Stomach (tissue), 4 donors: ENCODE measurements at regions not wholly inside any gene's neighbourhood (a gene's known extent, or its start where the extent isn't known, plus 50 kb on each side); places are given as distances from the start of the nearest gene placed in this dataset.

Experiments
- EP300 ChIP-seq: sonication (generic); formaldehyde crosslinking; IDR thresholded peaks from one replicate; pipeline ENCODE4 v1.6.1; 2017; ENCODE audit warnings: antibody characterized with exemption
- POLR2A ChIP-seq, 4 donors: fragments of 450-650 bp; IDR thresholded peaks; one replicate each; pipeline ENCODE4 v1.6.1; 2016; ENCODE audit warnings: antibody characterized with exemption in 4 of 4, control low read depth in 2 of 4, mild to moderate bottlenecking in 1 of 4, moderate library complexity in 1 of 4
- POLR2AphosphoS5 ChIP-seq, 3 donors: sonication (generic); formaldehyde crosslinking; IDR thresholded peaks; one replicate each; pipeline ENCODE4 v1.6.1; 2016; ENCODE audit warnings: antibody characterized with exemption in 3 of 3
- TF ChIP-seq, protein P1 (sequence below), 7 experiments: fragments of 450-650 bp in 4 of 7; fragments of 200-600 bp in 3 of 7; sonication (generic) in 3 of 7; IDR thresholded peaks; one replicate each; pipeline ENCODE4 v1.5.1; 2016 to 2019; ENCODE audit warnings: antibody characterized with exemption in 7 of 7, control low read depth in 2 of 7, mild to moderate bottlenecking in 1 of 7

DNA sequence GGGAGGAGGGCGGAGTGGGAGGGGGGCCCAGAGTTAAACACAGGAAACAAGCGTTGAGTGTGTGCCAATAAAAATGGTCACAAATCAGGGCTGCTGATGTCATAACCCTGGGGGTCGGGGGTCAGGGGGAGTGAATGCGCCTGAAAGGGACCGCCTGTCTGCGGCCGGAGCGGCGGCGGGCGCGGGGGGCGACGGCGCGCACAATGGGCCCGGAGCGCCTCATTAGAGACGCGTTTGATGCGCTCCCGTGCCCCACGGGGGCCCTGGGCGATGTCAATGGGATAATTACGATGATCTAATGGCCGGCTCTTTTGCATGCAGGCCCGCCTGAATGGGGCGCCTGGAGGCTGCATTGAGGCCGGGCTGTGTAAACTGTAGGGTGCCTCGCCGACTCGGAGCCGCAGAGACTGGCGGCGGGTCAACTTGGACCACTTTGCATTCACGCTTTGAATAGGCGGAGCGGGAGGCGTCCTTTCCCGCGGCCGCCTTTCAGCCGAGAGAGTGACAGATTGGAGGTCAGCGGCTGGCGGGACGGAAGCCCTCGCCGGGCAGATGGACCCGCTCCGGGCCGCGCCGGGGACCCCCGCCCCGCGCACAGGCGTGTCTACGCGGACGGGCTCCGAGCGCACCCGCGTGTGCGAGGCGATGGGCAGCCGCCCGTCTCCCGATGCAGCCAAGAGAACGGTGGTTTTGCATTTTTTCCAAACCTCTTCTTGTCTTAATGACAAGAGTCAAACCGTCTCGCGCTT, 296.1 kb downstream of the TFAP2C start:
- TF ChIP-seq POLR2AphosphoS5 (IDR thresholded peaks at IDR 0.05) (no peak), EP300 (no peak), POLR2A (IDR thresholded peaks at IDR 0.05) (no peak)
- TF ChIP-seq, protein P1, sequence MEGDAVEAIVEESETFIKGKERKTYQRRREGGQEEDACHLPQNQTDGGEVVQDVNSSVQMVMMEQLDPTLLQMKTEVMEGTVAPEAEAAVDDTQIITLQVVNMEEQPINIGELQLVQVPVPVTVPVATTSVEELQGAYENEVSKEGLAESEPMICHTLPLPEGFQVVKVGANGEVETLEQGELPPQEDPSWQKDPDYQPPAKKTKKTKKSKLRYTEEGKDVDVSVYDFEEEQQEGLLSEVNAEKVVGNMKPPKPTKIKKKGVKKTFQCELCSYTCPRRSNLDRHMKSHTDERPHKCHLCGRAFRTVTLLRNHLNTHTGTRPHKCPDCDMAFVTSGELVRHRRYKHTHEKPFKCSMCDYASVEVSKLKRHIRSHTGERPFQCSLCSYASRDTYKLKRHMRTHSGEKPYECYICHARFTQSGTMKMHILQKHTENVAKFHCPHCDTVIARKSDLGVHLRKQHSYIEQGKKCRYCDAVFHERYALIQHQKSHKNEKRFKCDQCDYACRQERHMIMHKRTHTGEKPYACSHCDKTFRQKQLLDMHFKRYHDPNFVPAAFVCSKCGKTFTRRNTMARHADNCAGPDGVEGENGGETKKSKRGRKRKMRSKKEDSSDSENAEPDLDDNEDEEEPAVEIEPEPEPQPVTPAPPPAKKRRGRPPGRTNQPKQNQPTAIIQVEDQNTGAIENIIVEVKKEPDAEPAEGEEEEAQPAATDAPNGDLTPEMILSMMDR (IDR thresholded peaks at IDR 0.05): no peak
